ENCODE measurements at regions not wholly inside any gene's neighbourhood (a gene's known extent, or its start where the extent isn't known, plus 50 kb on each side); places are given as distances from the start of the nearest gene placed in this dataset.

- H3K4me1 Mint-ChIP-seq (ENCODE audit: low read depth), result peaks cover 17% of the 10 kb centered on the region
- peak overlapping the region; percentile 66 for H3K4me3 ChIP-seq (ENCODE audit: low read length)
- POLR2A ChIA-PET, result interaction anchor here (0.9 to 1.0 kb wide), 2 partner anchors 9 to 1907 kb away, joined by 3 read pairs; partner anchors contain the start of gene CETN3
Observed at GRCh38 chr5:88502179-88503040, 233.8 kb upstream of the TMEM161B start.

GRCh38 chr5:88495810-88496209 is 227.2 kb upstream of the TMEM161B start:
- H3K4me3 Mint-ChIP-seq, result no peak overlapping the region
- ChIA-PET CTCF (no interaction called here), POLR2A (no interaction called here)
- ATAC-seq (ENCODE audit: poor library complexity), result no peak
- no peak for TF ChIP-seq CTCF (IDR thresholded peaks at IDR 0.05)
- Histone ChIP-seq H3K9me3 (ENCODE audit: control insufficient read depth in 1 of 2, insufficient read depth in 1 of 2, low read length in 2 of 2) (no peaks in the 10 kb centered on the region), H3K4me1 (ENCODE audit: insufficient read depth, low read length) (no peaks in the 10 kb centered on the region), H3K4me3 (ENCODE audit: low read length) (no peak overlapping the region), H3K27ac (ENCODE audit: low read depth in 1 of 2, low read length in 2 of 2) (no peak overlapping the region), H3K36me3 (ENCODE audit: insufficient read depth, low read length) (no peaks in the 10 kb centered on the region), H3K27me3 (ENCODE audit: control insufficient read depth in 1 of 2, insufficient read depth in 2 of 2, low read length in 2 of 2) (no peaks in the 10 kb centered on the region)
- H3K9me3 Mint-ChIP-seq, result no peaks in the 10 kb centered on the region
- H3K36me3 Mint-ChIP-seq (ENCODE audit: low read depth), result no peaks in the 10 kb centered on the region
- no peak overlapping the region for H3K27ac Mint-ChIP-seq
- intact Hi-C loops (cut with DNase I, micrococcal nuclease), result no loop called here
- DNase-seq, result no peak
- H3K27me3 Mint-ChIP-seq, result peaks cover 40% of the 10 kb centered on the region
- H3K4me1 Mint-ChIP-seq (ENCODE audit: low read depth), result no peaks in the 10 kb centered on the region

More at GRCh38 chr5:88502179-88503040, 233.8 kb upstream of the TMEM161B start:
- Histone ChIP-seq H3K9me3 (ENCODE audit: control insufficient read depth in 1 of 2, insufficient read depth in 1 of 2, low read length in 2 of 2) (no peaks in the 10 kb centered on the region), H3K27me3 (ENCODE audit: control insufficient read depth in 1 of 2, insufficient read depth in 2 of 2, low read length in 2 of 2) (peaks cover 0 to 3% of the 10 kb centered on the region in 2 experiments), H3K27ac (ENCODE audit: low read depth in 1 of 2, low read length in 2 of 2) (peak overlapping the region; percentile 55 to 70), H3K36me3 (ENCODE audit: insufficient read depth, low read length) (no peaks in the 10 kb centered on the region), H3K4me1 (ENCODE audit: insufficient read depth, low read length) (no peaks in the 10 kb centered on the region)
- Mint-ChIP-seq H3K27me3 (peaks cover 6% of the 10 kb centered on the region), H3K36me3 (ENCODE audit: low read depth) (peaks cover 6% of the 10 kb centered on the region), H3K27ac (peak overlapping the region; percentile 86), H3K4me3 (peak overlapping the region; percentile 95), H3K9me3 (no peaks in the 10 kb centered on the region)
- no peak for TF ChIP-seq CTCF (IDR thresholded peaks at IDR 0.05)
- intact Hi-C loops (cut with DNase I, micrococcal nuclease), result no loop called here
- CTCF ChIA-PET, result interaction anchor here (1.5 kb wide), 1 partner anchor 15 kb away, joined by 3 read pairs; no protein-coding TSS in a partner anchor
- DNase-seq (peak in 3 of 14 experiments; percentile 35 to 64 (median 44)), ATAC-seq (ENCODE audit: poor library complexity) (peak; percentile 71)

- H3K36me3 ChIP-seq (ENCODE audit: insufficient read depth, low read length), result no peaks in the 10 kb centered on the region
- no peak overlapping the region for H3K4me3 ChIP-seq (ENCODE audit: low read length)
- H3K4me1 ChIP-seq (ENCODE audit: insufficient read depth, low read length), result no peaks in the 10 kb centered on the region
- no peaks in the 10 kb centered on the region for H3K9me3 ChIP-seq (ENCODE audit: control insufficient read depth in 1 of 2, insufficient read depth in 1 of 2, low read length in 2 of 2)
- no peak overlapping the region for H3K27ac Mint-ChIP-seq
- TF ChIP-seq CTCF (IDR thresholded peaks at IDR 0.05), result no peak
- ATAC-seq (ENCODE audit: poor library complexity) (no peak), DNase-seq (no peak)
- POLR2A ChIA-PET, result no interaction called here
- H3K27me3 ChIP-seq (ENCODE audit: control insufficient read depth in 1 of 2, insufficient read depth in 2 of 2, low read length in 2 of 2), result no peaks in the 10 kb centered on the region
- H3K4me1 Mint-ChIP-seq (ENCODE audit: low read depth), result no peaks in the 10 kb centered on the region
- H3K9me3 Mint-ChIP-seq, result no peaks in the 10 kb centered on the region
- H3K27ac ChIP-seq (ENCODE audit: low read depth in 1 of 2, low read length in 2 of 2), result no peak overlapping the region
- peaks cover 33% of the 10 kb centered on the region for H3K27me3 Mint-ChIP-seq
- H3K36me3 Mint-ChIP-seq (ENCODE audit: low read depth), result no peaks in the 10 kb centered on the region
- H3K4me3 Mint-ChIP-seq, result no peak overlapping the region
- intact Hi-C loops (cut with DNase I, micrococcal nuclease), result no loop called here
- CTCF ChIA-PET, result no interaction called here
Observed at GRCh38 chr5:88490874-88491273, 222.2 kb upstream of the TMEM161B start.

Measured in CD4-positive, alpha-beta T cell (primary cell).